Caki2 (cell line): ENCODE measurements at regions not wholly inside any gene's neighbourhood (a gene's known extent, or its start where the extent isn't known, plus 50 kb on each side); places are given as distances from the start of the nearest gene placed in this dataset.

Experiments
- DNase-seq: peaks from one replicate; pipeline ENCODE4 v3.0.0-alpha.2; 2015; ENCODE audit warnings: low read depth
- in situ Hi-C: cut with HindIII; loops from 2 replicates; pipeline ENCODE4 v1.10.0; 2016; ENCODE audit warnings: low sequenced_read_pairs, low pct_unique_long_range_greater_than_20kb, mixed read lengths

DNA sequence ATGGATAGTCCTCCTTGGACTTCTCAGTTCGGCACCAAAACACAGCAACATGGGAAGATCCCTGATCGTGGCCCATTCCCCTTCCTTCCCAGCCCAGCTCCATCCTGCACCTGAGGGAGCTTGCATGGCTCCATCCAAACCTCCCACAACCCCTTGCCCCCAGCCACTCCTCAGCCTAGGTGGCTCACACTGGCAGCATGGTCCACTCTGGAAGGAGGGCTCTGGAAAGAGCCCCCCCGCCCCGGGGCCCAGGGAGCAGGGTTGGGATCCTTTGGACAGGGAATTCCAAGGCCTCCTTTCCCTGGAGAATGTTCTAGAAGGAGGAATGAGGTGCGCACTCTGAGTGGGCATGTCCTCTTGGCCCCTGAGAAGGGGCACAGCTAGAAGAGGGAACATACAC is 62.8 kb upstream of the ID2 start:
- in situ Hi-C loops: no loop called here
- DNase-seq: no peak

DNA sequence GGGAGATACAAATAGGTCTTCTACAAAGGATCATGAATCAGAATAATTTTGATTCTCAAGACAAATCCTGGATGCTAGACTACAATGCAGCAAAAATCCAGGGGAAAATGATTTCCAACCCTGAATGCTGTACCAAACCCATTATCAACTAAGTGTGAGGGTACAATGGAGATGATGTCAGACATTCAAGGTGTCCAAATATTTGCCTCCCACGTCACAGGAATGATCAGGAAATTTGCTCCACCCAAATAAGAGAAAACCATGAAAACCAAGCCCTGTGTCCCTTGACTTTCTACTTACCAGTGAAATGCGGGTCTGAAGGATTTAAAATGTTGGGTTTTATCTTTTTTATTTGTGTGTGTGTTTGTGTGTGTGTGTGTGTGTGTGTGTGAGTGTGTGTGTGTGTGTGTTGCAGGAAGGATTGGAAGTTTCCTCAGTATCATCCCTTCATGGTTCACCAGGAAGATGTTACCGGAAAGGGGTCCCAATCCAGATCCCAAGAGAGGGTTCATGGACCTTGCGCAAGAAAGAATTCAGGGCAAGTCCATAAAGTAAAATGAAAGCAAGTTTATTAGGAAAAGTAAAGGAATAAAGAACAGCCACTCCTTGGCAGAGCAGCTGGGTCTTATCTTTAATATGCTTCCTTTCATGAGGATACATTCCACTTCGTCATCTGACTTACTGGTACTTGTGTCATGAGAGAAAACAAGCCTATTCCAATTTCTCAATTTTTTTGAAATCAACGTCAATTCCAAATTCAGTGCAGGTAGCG is 61.1 kb upstream of the ID2 start:
- in situ Hi-C loops: no loop called here
- no peak for DNase-seq

DNA sequence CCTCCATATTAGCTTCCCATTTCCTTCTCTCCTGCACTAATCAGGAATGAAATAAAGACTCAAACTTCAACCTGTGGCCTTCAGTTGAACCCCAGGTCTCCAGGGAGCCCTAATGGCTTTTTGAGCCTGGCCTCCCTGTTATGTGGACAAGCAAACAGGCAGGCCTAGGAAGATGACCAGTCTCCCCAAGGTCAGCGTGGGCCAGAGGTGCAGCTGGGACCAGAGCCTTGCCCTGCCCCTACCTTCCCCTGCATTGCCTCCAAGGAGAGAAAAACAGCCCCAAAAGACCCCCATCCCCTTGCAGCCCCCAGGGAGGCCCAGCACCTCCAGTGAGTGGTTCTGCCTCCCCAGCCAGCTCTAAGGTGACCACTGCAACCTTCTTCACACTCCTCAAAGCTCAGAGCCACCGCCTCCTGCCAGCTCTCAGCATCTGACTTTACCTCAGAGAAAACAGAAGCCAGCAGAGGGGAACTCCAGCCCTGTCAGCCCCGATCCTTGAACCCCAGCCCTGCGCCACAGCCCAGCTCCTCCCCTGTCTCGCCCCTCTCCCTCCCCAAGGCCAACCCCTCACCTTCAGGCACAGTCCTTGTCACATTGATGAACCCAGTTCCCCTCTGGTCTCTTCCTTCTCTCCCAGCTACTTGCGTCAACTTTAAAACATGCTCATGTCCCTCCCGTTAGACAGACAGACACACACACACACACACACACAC is 59.5 kb upstream of the ID2 start:
- in situ Hi-C loops: no loop called here
- no peak for DNase-seq

GRCh38 chr2:8622924-8623465 is 58.9 kb upstream of the ID2 start:
- no peak for DNase-seq
- in situ Hi-C loops: no loop called here

GRCh38 chr2:8623576-8623957 is 58.3 kb upstream of the ID2 start:
- no peak for DNase-seq
- in situ Hi-C loops: no loop called here

DNA sequence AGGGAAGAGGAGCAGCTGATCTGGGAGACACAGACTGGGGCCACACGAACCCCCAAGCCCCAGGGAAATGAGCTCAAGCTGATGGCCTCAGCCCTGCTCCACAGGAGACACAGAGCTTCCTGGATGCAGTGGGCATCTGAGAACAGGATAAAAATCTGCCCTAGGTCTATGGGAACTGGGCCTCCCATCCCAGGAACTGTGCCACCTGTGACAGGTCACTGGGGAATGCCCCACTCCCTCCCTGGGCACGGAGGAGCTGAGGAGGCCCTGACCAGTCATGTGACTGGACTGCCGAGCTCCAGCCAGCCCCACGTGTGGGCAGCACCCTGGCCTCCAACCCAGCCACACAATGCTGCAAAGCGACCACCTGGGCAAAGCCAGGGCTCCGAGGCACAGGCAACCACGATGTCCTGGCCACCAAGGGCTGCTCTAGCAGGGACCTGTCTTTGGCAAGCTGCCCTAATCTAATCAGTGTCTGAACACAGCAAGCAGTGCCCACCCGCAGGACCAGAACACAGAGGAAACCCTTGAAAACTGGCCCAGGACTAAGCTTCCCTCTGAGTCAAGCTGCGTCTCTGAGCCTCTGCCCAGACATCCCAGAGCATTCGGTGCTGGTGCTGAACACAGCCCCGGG is 57.8 kb upstream of the ID2 start:
- DNase-seq: no peak
- in situ Hi-C loops: no loop called here

- DNase-seq: no peak
- in situ Hi-C loops: no loop called here
Observed at GRCh38 chr2:8624855-8625398, 56.9 kb upstream of the ID2 start.

GRCh38 chr2:8625399-8626300 is 56.2 kb upstream of the ID2 start:
- no peak for DNase-seq
- in situ Hi-C loops: no loop called here

DNA sequence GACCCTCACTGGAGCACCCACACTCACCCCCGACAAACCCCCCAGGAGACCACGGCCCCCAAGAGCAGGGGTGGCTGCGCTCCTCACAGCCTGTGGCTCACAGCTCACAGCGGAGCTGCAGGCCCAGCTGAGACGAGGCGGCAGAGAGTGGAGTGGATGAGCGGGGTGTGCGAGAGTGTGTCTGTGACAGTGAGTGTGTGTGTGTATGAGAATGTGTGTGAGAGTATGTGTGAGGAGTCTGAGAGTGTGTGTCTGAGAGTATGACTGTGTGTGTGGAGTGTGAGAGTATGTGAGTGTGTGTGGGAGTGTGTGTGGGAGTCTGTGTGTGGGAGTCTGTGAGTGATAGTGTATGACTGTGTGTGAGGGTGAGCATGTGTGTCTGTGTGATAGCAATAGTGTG is 55.3 kb upstream of the ID2 start:
- in situ Hi-C loops: no loop called here
- DNase-seq: no peak

GRCh38 chr2:8627019-8627691 is 54.7 kb upstream of the ID2 start:
- in situ Hi-C loops: no loop called here
- no peak for DNase-seq

DNA sequence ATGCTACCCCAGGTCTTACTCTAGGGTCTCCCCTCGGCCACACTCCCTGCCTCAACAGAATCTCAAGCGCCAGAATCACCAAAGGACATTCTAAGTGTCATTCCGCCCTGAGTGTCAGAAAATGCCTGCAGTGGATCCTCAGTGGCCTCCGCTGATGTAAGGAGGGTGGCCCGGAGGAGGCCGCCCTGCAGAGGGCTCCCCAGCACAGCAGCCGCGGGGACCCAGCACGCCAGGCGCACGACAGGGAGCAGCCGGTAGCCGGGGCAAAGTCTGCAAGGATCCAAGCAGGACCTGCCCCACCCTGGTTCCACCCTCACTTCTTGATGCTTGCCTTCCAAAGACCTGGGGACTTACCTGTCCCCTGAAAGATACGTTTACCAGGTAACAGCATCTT is 54.2 kb upstream of the ID2 start:
- in situ Hi-C loops: no loop called here
- DNase-seq: no peak

DNA sequence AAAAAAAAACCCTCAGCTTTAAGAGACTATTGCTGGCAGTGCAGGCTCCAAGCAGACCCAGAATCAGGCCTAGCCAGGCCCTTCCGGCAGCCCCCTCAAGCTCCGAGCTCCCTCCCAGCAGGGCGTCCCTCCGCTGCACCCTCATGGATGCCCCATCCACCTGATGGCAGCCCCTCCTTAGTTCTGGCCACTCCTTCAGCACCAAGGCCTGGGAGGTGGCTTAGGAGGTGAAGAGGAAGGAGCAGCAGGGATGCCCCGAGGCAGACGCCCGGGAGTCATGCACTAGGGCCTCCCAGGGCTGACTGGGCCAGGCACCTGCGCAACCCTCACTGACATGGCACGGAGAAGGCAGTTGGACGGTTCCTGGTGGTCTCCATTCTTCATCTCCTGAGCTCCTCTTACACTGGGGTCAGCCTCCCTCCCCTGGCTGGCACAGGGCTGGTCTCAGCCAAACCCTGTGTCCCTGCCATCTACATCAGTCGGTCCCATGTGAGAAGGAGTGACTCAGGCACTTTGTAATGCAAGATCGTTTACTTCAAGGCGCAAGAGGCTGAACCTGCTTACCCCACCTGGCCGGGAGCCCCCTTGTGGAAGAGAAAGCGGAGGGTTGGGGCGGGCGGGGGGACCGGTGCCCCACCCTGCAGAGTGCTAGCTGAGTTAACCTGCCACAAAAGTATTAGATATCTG is 53.5 kb upstream of the ID2 start:
- DNase-seq: peak; percentile 92
- in situ Hi-C loops: no loop called here

- in situ Hi-C loops: no loop called here
- DNase-seq: peak; percentile 88
Observed at GRCh38 chr2:8628866-8629209, 53.0 kb upstream of the ID2 start.

DNA sequence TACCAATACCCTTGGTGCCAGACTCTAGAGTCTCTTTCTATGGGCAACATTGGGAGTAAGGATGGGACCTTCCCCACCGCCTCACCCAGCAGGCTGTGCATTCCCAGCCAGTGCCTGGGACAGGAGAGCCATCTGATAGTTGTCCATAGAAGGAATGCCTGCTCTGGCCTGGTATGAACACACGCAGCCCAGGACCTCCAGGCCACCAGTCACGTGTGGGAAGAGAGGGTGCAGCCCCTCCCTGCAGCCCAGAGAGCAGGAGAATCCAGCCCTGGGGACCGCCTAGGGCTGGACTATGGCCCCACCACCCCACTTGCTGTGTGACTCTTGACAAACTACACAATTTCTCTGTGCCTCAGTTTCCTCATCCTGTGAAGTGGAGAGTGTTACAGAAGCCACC is 52.5 kb upstream of the ID2 start:
- in situ Hi-C loops: no loop called here

DNA sequence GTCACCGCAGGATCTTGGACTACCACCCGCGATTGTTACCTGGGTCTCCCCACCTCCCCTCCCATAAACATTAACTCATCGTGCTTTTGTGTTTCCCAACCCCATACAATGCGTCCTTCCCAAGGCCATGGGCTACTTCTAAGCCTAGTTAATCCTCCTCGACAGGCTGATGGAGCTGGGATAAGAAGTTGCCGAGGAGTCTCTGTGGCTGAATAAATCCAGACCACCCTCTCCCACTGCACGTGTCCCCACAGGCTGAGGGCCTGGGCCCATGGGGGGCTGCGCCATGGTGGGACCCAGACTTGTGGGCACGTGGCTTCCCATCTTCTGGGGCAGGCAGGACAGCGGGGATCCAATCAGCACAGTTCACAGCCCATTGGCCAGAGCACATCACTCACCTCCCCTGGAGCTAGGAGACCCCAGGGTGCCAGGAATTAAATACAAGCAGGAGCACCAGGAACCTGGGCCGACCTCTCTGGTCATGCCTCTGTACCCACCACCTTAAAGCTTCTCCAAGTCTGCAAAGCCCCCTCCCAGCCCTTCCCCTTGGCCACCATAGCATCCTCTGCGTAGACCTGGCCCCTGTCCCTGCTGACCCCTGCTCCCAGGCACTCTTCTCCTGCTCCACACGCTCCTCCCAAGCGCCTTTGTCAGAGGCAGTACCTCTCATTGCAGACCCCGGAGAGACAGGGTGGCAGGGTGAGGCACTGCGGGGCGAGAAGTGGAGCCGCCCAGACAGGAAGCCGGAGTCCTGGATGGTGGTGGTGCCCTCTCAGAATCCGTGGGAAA is 51.0 kb upstream of the ID2 start:
- DNase-seq: no peak
- in situ Hi-C loops: no loop called here

More for the DNA sequence above, 52.5 kb upstream of the ID2 start:
- no peak for DNase-seq

GRCh38 chr2:8631465-8632005 is 50.3 kb upstream of the ID2 start:
- in situ Hi-C loops: no loop called here
- no peak for DNase-seq
